Tibial nerve (tissue), 4 donors: ENCODE measurements at regions not wholly inside any gene's neighbourhood (a gene's known extent, or its start where the extent isn't known, plus 50 kb on each side); places are given as distances from the start of the nearest gene placed in this dataset.

Source experiments
- DNase-seq, 2 donors: peaks; one replicate each; pipeline ENCODE4 v3.0.0-alpha.2; 2019; ENCODE audit warnings: low spot score in 2 of 2
- H3K27ac ChIP-seq, 4 donors: fragments of 200-600 bp; sonication (generic) in 3 of 4; one replicate each; pipeline ENCODE4 v1.5.1; 2017 to 2019; ENCODE audit warnings: mild to moderate bottlenecking in 1 of 4
- H3K27me3 ChIP-seq, 2 donors: fragments of 200-600 bp; sonication (generic) in 1 of 2; one replicate each; pipeline versions ENCODE4 v1.5.1 to v1.6.0; 2017 to 2019
- H3K36me3 ChIP-seq, 3 donors: fragments of 200-600 bp; sonication (generic); one replicate each; pipeline ENCODE4 v1.5.1; 2018 to 2019
- H3K4me1 ChIP-seq, 4 donors: fragments of 200-600 bp; sonication (generic) in 3 of 4; one replicate each; pipeline ENCODE4 v1.5.1; 2017 to 2019
- H3K4me3 ChIP-seq, 4 donors: fragments of 200-600 bp; sonication (generic) in 3 of 4; one replicate each; pipeline ENCODE4 v1.5.1; 2017 to 2019; ENCODE audit warnings: mild to moderate bottlenecking in 1 of 4, moderate library complexity in 1 of 4
- H3K9me3 ChIP-seq, 4 donors: fragments of 200-600 bp; sonication (generic) in 3 of 4; one replicate each; pipeline ENCODE4 v1.5.1; 2017 to 2019
- EP300 ChIP-seq, 2 donors: sonication (generic); formaldehyde crosslinking; IDR thresholded peaks; one replicate each; pipeline ENCODE4 v1.6.1; 2017; ENCODE audit warnings: antibody characterized with exemption in 2 of 2, mild to moderate bottlenecking in 1 of 2
- POLR2A ChIP-seq, 2 donors: fragments of 450-650 bp; IDR thresholded peaks; one replicate each; pipeline ENCODE4 v1.6.1; 2017; ENCODE audit warnings: antibody characterized with exemption in 2 of 2, mild to moderate bottlenecking in 2 of 2, moderate library complexity in 2 of 2
- WGBS, 2 donors: methylation state at CpG; one replicate each; pipeline ENCODE4 v1.1.5; 2018; 5-methylcytosine and 5-hydroxymethylcytosine counted together
- TF ChIP-seq, protein P1 (sequence below), 5 experiments: fragments of 200-600 bp in 3 of 5; fragments of 450-650 bp in 2 of 5; sonication (generic) in 3 of 5; IDR thresholded peaks; one replicate each; pipeline ENCODE4 v1.5.1; 2016 to 2019; ENCODE audit warnings: antibody characterized with exemption in 5 of 5, mild to moderate bottlenecking in 3 of 5, moderate library complexity in 2 of 5

DNA sequence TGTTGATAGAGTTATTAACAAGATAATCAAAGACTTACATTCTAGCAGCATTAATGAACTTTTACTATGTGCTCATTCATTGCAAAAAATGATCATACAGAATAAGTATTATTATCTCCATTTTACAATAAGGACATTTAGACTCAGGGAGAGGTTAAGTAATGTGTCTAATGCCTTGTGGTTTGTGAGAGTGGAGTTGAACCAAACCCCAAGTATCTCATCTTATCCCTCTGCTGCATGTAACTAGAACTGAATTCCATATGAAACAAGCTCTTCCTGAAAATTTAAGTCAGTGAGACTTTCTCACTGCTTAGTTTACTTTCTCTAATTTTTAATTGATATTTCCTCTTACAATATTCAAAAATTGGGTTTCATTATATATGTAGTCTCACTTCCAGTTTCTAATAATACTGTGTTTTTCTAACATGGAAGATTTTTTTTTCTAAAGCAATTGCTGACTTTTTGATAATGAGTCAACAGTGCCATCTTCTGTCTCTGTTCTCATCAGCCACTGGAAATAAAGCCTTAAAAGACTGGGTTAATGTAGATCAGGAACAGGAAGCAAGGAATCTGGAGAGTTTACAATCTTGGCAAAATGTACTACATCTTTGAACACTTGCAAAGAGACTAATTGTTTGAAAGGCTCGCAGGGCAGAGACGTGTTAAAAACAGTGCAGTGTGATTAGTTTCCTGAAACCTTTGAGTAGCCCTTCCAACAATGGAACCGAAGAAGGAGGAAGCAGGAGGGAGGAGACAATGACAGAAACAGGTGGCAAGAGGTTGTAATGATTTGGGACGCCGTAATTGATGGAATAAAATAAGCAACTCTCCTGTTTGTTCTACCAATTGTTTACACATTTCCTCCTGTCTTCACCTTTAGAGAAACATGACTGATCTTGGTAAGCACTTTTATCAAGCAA is 567.6 kb downstream of the MRPL39 start:
- WGBS, 2 donors = 2 to 3% methylated on average over 5 of the region's 5 CpGs
- no peak overlapping the region for H3K27ac ChIP-seq
- H3K27me3 ChIP-seq = no peaks in the 10 kb centered on the region
- peaks cover 0 to 13% (median 0%) of the 10 kb centered on the region in 4 donors for H3K4me1 ChIP-seq
- no peaks in the 10 kb centered on the region for H3K9me3 ChIP-seq
- no peaks in the 10 kb centered on the region for H3K36me3 ChIP-seq
- no peak overlapping the region for H3K4me3 ChIP-seq
- TF ChIP-seq, protein P1, sequence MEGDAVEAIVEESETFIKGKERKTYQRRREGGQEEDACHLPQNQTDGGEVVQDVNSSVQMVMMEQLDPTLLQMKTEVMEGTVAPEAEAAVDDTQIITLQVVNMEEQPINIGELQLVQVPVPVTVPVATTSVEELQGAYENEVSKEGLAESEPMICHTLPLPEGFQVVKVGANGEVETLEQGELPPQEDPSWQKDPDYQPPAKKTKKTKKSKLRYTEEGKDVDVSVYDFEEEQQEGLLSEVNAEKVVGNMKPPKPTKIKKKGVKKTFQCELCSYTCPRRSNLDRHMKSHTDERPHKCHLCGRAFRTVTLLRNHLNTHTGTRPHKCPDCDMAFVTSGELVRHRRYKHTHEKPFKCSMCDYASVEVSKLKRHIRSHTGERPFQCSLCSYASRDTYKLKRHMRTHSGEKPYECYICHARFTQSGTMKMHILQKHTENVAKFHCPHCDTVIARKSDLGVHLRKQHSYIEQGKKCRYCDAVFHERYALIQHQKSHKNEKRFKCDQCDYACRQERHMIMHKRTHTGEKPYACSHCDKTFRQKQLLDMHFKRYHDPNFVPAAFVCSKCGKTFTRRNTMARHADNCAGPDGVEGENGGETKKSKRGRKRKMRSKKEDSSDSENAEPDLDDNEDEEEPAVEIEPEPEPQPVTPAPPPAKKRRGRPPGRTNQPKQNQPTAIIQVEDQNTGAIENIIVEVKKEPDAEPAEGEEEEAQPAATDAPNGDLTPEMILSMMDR (IDR thresholded peaks at IDR 0.05) = peak in 4 of 5 experiments; percentile 11 to 48 (median 23)
- TF ChIP-seq EP300 (IDR thresholded peaks at IDR 0.05) = no peak
- DNase-seq = no peak

DNA sequence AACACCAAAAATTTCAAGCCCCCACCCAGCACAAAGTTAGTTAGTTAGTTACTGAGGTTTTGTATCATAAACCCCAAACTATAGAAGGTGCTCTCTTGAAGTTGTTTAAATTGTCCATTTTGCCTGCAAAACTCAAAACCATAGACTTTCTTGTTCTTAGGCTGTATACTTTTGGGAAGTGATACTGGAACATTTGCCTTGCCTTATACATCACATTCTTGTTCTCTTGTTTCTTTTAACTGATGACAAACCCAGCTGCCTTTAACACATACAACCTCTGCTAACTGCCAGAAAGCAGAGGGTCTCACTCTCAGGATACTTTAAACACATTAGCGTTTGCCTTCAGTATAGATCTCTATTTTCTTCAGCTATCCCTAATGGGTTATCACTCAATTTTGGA is 570.5 kb downstream of the MRPL39 start:
- TF ChIP-seq POLR2A (IDR thresholded peaks at IDR 0.05) (no peak), EP300 (IDR thresholded peaks at IDR 0.05) (no peak)
- TF ChIP-seq, protein P1 (IDR thresholded peaks at IDR 0.05) = no peak
- H3K27me3 ChIP-seq = no peaks in the 10 kb centered on the region
- no peak overlapping the region for H3K27ac ChIP-seq
- no peak for DNase-seq
- 92 to 96% methylated on average over 1 of the region's 1 CpG for WGBS, 2 donors
- no peaks in the 10 kb centered on the region for H3K9me3 ChIP-seq
- no peaks in the 10 kb centered on the region for H3K36me3 ChIP-seq
- H3K4me1 ChIP-seq = peaks cover 0 to 20% (median 2%) of the 10 kb centered on the region in 4 donors
- no peak overlapping the region for H3K4me3 ChIP-seq

GRCh38 chr21:25031750-25032149 is 575.5 kb downstream of the MRPL39 start:
- 52 to 58% methylated on average over 5 of the region's 5 CpGs for WGBS, 2 donors
- no peak for TF ChIP-seq POLR2A (IDR thresholded peaks at IDR 0.05)
- TF ChIP-seq, protein P1 (IDR thresholded peaks at IDR 0.05) = no peak
- peak in 1 of 2 donors; percentile 10 for TF ChIP-seq EP300 (IDR thresholded peaks at IDR 0.05)
- DNase-seq = no peak
- Histone ChIP-seq H3K27ac (peak overlapping the region in 2 of 4 donors; percentile 2 to 28), H3K36me3 (no peaks in the 10 kb centered on the region), H3K27me3 (no peaks in the 10 kb centered on the region), H3K4me1 (peaks cover 0 to 15% (median 2%) of the 10 kb centered on the region in 4 donors), H3K4me3 (no peak overlapping the region), H3K9me3 (no peaks in the 10 kb centered on the region)

DNA sequence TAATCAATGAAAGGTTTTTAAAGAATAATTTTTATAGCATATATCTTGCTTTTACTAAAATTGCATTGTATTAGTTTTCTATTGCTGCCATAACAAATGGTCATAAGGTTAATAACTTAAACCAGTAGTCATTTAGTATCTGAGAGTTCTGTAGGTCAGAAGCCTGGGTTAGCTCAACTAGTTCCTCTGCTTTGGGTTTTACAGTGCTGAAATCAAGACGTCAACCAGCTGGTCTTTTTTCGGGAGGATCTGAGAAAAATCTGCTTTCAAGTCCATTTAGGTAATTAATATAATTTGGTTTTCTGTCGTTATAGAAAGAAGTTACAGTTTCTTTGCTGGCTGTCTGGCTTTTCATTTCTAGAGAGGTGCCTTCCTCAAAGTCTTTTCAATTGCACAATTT is 577.7 kb downstream of the MRPL39 start:
- 53 to 59% methylated on average over 3 of the region's 3 CpGs for WGBS, 2 donors
- no peak for DNase-seq

GRCh38 chr21:25025596-25025995 is 581.7 kb downstream of the MRPL39 start:
- TF ChIP-seq, protein P1 (IDR thresholded peaks at IDR 0.05) = no peak
- TF ChIP-seq POLR2A (IDR thresholded peaks at IDR 0.05) = no peak
- TF ChIP-seq EP300 (IDR thresholded peaks at IDR 0.05) = no peak
- DNase-seq = no peak
- Histone ChIP-seq H3K27me3 (no peaks in the 10 kb centered on the region), H3K27ac (no peak overlapping the region), H3K4me3 (no peak overlapping the region), H3K36me3 (no peaks in the 10 kb centered on the region), H3K4me1 (no peaks in the 10 kb centered on the region), H3K9me3 (no peaks in the 10 kb centered on the region)
- WGBS, 2 donors = 85 to 89% methylated on average over 2 of the region's 2 CpGs

More for the DNA sequence above, 577.7 kb downstream of the MRPL39 start:
- no peak overlapping the region for H3K4me3 ChIP-seq
- H3K9me3 ChIP-seq = no peaks in the 10 kb centered on the region
- no peaks in the 10 kb centered on the region for H3K36me3 ChIP-seq
- peaks cover 0 to 15% (median 2%) of the 10 kb centered on the region in 4 donors for H3K4me1 ChIP-seq
- H3K27me3 ChIP-seq = no peaks in the 10 kb centered on the region
- TF ChIP-seq EP300 (IDR thresholded peaks at IDR 0.05) = no peak
- TF ChIP-seq, protein P1 (IDR thresholded peaks at IDR 0.05) = no peak
- TF ChIP-seq POLR2A (IDR thresholded peaks at IDR 0.05) = no peak
- no peak overlapping the region for H3K27ac ChIP-seq
